IMR-90 (cell line): ENCODE measurements at regions not wholly inside any gene's neighbourhood (a gene's known extent, or its start where the extent isn't known, plus 50 kb on each side); places are given as distances from the start of the nearest gene placed in this dataset.

Source experiments
- ATAC-seq: fragments of 200-7000 bp; cut with Tn5 transposase; 2 replicates; pipeline ENCODE4 v1.9.1; 2020; ENCODE audit warnings: low read depth, mild to moderate bottlenecking, moderate library complexity
- BruUV-seq: library from RNA; stranded (reverse); fragments of 400-500 nt; replicated peaks from 2 replicates; lab custom pipeline; 2021; lab: Mats Ljungman, UMichigan
- CTCF ChIA-PET: fragments of 300-600 bp; formaldehyde crosslinking; extraction: SDS; loops from one replicate; lab custom pipeline; 2021; ENCODE audit warnings: antibody characterized with exemption; lab: Yijun Ruan, JAX
- POLR2A ChIA-PET: fragments of 300-600 bp; sonication (Branson Sonifier 250); formaldehyde crosslinking; loops from one replicate; lab custom pipeline; 2022; ENCODE audit warnings: antibody characterized with exemption; ENCODE audit not compliant: unreplicated experiment; lab: Charles Lee
- DNase-seq: peaks from one replicate; pipeline ENCODE4 v3.0.0; 2013
- H2AFZ ChIP-seq: replicated peaks from 2 replicates; pipeline ENCODE3; 2013; ENCODE audit warnings: low read length, mild to moderate bottlenecking; ENCODE audit not compliant: poor library complexity
- H2AK5ac ChIP-seq: 2 replicates; pipeline ENCODE4 v1.6.1; 2013; ENCODE audit warnings: low read depth, low read length, inconsistent platforms
- H2AK9ac ChIP-seq: replicated peaks from 2 replicates; pipeline ENCODE3; 2013; ENCODE audit warnings: mild to moderate bottlenecking, low read depth, low read length, moderate library complexity; ENCODE audit not compliant: poor library complexity
- H2BK120ac ChIP-seq: 2 replicates; pipeline ENCODE4 v1.6.1; 2013; ENCODE audit warnings: low read depth, low read length, inconsistent platforms
- H2BK15ac ChIP-seq: 3 replicates; pipeline ENCODE4 v1.6.1; 2013; ENCODE audit warnings: low read depth, low read length, inconsistent platforms
- H2BK20ac ChIP-seq: 2 replicates; pipeline ENCODE4 v1.6.1; 2013; ENCODE audit warnings: low read depth, mild to moderate bottlenecking, inconsistent platforms, low read length, moderate library complexity
- H2BK5ac ChIP-seq: 2 replicates; pipeline ENCODE4 v1.6.1; 2013; ENCODE audit warnings: mild to moderate bottlenecking, low read depth, low read length, inconsistent platforms; ENCODE audit not compliant: poor library complexity, severe bottlenecking
- H3K14ac ChIP-seq: replicated peaks from 2 replicates; pipeline ENCODE4 v1.6.1; 2013; ENCODE audit warnings: low read depth, low read length, inconsistent platforms
- H3K18ac ChIP-seq: 2 replicates; pipeline ENCODE4 v1.6.1; 2013; ENCODE audit warnings: low read depth, low read length, control low read depth
- H3K23ac ChIP-seq: 2 replicates; pipeline ENCODE4 v1.6.1; 2013; ENCODE audit warnings: low read depth, low read length, inconsistent platforms
- H3K27ac ChIP-seq: 2 replicates; pipeline ENCODE4 v1.5.1; 2013; ENCODE audit warnings: mild to moderate bottlenecking, control low read depth, low read length; ENCODE audit not compliant: insufficient read depth
- H3K27me3 ChIP-seq: 2 replicates; pipeline ENCODE4 v1.6.1; 2013; ENCODE audit warnings: low read length; ENCODE audit not compliant: control insufficient read depth, insufficient read depth
- H3K36me3 ChIP-seq: 2 replicates; pipeline ENCODE4 v1.6.1; 2013; ENCODE audit warnings: low read length, mixed read lengths; ENCODE audit not compliant: control insufficient read depth, insufficient read depth
- H3K4ac ChIP-seq: 2 replicates; pipeline ENCODE4 v1.6.1; 2013; ENCODE audit warnings: low read depth, low read length, inconsistent platforms
- H3K4me1 ChIP-seq: 2 replicates; pipeline ENCODE4 v1.6.1; 2013; ENCODE audit warnings: low read length, mixed read lengths; ENCODE audit not compliant: control insufficient read depth, insufficient read depth
- H3K4me2 ChIP-seq: 2 replicates; pipeline ENCODE4 v1.6.1; 2013; ENCODE audit warnings: low read depth, mild to moderate bottlenecking, control low read depth, low read length, moderate library complexity
- H3K4me3 ChIP-seq: 2 replicates; pipeline ENCODE4 v1.5.1; 2013; ENCODE audit warnings: low read depth, mild to moderate bottlenecking, control low read depth, low read length, moderate library complexity; ENCODE audit not compliant: insufficient read depth
- H3K56ac ChIP-seq: 2 replicates; pipeline ENCODE4 v1.6.1; 2013; ENCODE audit warnings: low read length, inconsistent platforms; ENCODE audit not compliant: insufficient read depth; ENCODE audit errors: extremely low read depth
- H3K79me1 ChIP-seq, 2 experiments: 2 replicates each; pipeline ENCODE4 v1.6.1; 2013; ENCODE audit warnings: low read length in 2 of 2, inconsistent platforms in 1 of 2, low read depth in 1 of 2
- H3K9ac ChIP-seq: 2 replicates; pipeline ENCODE4 v1.6.1; 2013; ENCODE audit warnings: low read depth, low read length, control low read depth
- H3K9me1 ChIP-seq: 2 replicates; pipeline ENCODE4 v1.6.1; 2013; ENCODE audit warnings: low read length, inconsistent platforms; ENCODE audit not compliant: insufficient read depth
- H3K9me3 ChIP-seq: 2 replicates; pipeline ENCODE4 v1.6.1; 2013; ENCODE audit warnings: low read length; ENCODE audit not compliant: control insufficient read depth, insufficient read depth
- H4K20me1 ChIP-seq: 2 replicates; pipeline ENCODE4 v1.6.1; 2013; ENCODE audit warnings: low read length, inconsistent platforms; ENCODE audit not compliant: insufficient read depth
- H4K5ac ChIP-seq: 2 replicates; pipeline ENCODE4 v1.6.1; 2013; ENCODE audit warnings: mild to moderate bottlenecking, low read depth, low read length, control low read depth
- H4K8ac ChIP-seq, 2 experiments: 2 replicates each; pipeline ENCODE4 v1.6.1; 2013; ENCODE audit warnings: low read depth in 2 of 2, low read length in 2 of 2, control low read depth in 1 of 2, inconsistent platforms in 1 of 2
- H4K91ac ChIP-seq: 2 replicates; pipeline ENCODE4 v1.6.1; 2013; ENCODE audit warnings: low read depth, low read length, inconsistent platforms; ENCODE audit not compliant: insufficient read depth
- MAFK ChIP-seq: IDR thresholded peaks from 2 replicates; pipeline ENCODE4 v1.6.1; 2012; ENCODE audit warnings: low read depth, low read length, improper control_type of control experiment
- MXI1 ChIP-seq: IDR thresholded peaks from 2 replicates; pipeline ENCODE4 v1.6.1; 2012; ENCODE audit warnings: low read depth, mild to moderate bottlenecking, low read length, moderate library complexity, borderline replicate concordance
- RAD21 ChIP-seq: IDR thresholded peaks from 2 replicates; pipeline ENCODE4 v1.6.1; 2012; ENCODE audit warnings: low read length, improper control_type of control experiment
- WGBS, 2 experiments: methylation state at CpG; one replicate each; pipeline versions ENCODE4 v1.1.5 to v1.1.7; 2013; ENCODE audit warnings: missing lambda C conversion rate in 2 of 2; ENCODE audit not compliant: insufficient read length in 1 of 2; ENCODE audit errors: extremely low coverage in 2 of 2; 5-methylcytosine and 5-hydroxymethylcytosine counted together
- dilution Hi-C: fragments of 300-500 bp; cut with HindIII; formaldehyde crosslinking; loops from one replicate; pipeline ENCODE4 v1.14.3; 2018; ENCODE audit warnings: low sequenced_read_pairs; ENCODE audit not compliant: unreplicated experiment
- in situ Hi-C: fragments of 300-500 bp; cut with MboI; formaldehyde crosslinking; loops from 3 replicates; pipeline ENCODE4 v1.14.3; 2019; ENCODE audit warnings: low sequenced_read_pairs, inconsistent platforms, mixed read lengths
- intact Hi-C: fragments of 100-400 bp; cut with micrococcal nuclease; formaldehyde crosslinking; loops from 2 replicates; pipeline ENCODE4 v1.10.0; 2022
- TF ChIP-seq, protein P1 (sequence below): fragments of 150-350 bp; IDR thresholded peaks from 2 replicates; pipeline ENCODE4 v1.6.1; 2017; ENCODE audit warnings: mild to moderate bottlenecking, antibody characterized with exemption, low read length, low read depth

DNA sequence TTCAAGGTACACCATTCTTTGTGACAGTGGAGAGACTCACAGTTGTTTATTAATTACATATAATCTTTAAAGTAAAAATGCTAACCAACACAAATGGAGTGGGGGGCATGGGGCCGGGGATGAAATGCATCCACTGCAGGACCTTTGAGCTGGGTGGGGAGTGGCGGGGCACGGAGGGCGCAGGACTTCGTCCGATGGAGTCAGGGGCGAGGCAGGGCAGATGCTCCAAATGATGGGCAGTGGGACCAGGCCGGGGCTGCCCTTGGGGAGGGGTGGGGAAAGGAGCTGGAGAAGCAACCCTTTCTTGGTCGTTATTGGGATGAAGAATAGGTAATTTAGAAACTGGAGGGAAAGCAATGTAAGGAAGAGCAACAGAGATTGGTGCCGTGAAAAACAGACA, 220.0 kb downstream of the TEX29 start:
- Histone ChIP-seq H3K4me3 (no peak overlapping the region), H3K9me1 (no peaks in the 10 kb centered on the region), H4K8ac (no peak overlapping the region), H4K20me1 (no peaks in the 10 kb centered on the region), H3K79me1 (no peaks in the 10 kb centered on the region), H2AK5ac (no peak overlapping the region), H3K9ac (no peak overlapping the region), H4K91ac (no peak overlapping the region), H3K27me3 (no peaks in the 10 kb centered on the region), H3K4me1 (no peaks in the 10 kb centered on the region), H3K27ac (no peak overlapping the region), H3K9me3 (peaks cover 39% of the 10 kb centered on the region), H3K14ac (no peak overlapping the region), H3K23ac (no peak overlapping the region), H3K56ac (no peak overlapping the region), H2BK20ac (no peak overlapping the region), H2BK120ac (no peak overlapping the region), H2BK5ac (no peak overlapping the region), H3K4ac (no peak overlapping the region), H2BK15ac (no peak overlapping the region), H3K4me2 (no peak overlapping the region), H3K36me3 (no peaks in the 10 kb centered on the region), H4K5ac (no peak overlapping the region), H3K18ac (no peak overlapping the region), H2AFZ (no peak overlapping the region), H2AK9ac (no peak overlapping the region)
- no TSS peak for BruUV-seq
- in situ Hi-C loops (no loop called here), dilution Hi-C loops (no loop called here), intact Hi-C loops (no loop called here)
- ChIA-PET CTCF (no interaction called here), POLR2A (no interaction called here)
- TF ChIP-seq MXI1, result no peak
- no peak for TF ChIP-seq RAD21
- TF ChIP-seq MAFK, result no peak
- TF ChIP-seq, protein P1, sequence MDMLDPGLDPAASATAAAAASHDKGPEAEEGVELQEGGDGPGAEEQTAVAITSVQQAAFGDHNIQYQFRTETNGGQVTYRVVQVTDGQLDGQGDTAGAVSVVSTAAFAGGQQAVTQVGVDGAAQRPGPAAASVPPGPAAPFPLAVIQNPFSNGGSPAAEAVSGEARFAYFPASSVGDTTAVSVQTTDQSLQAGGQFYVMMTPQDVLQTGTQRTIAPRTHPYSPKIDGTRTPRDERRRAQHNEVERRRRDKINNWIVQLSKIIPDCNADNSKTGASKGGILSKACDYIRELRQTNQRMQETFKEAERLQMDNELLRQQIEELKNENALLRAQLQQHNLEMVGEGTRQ, result no peak
- no CpG with 5 or more reads among the region's 10 CpGs for WGBS, 2 experiments
- DNase-seq (no peak), ATAC-seq (no peak)
